PC-3 (cell line): ENCODE measurements at regions not wholly inside any gene's neighbourhood (a gene's known extent, or its start where the extent isn't known, plus 50 kb on each side); places are given as distances from the start of the nearest gene placed in this dataset.

Experiments used
- ATAC-seq: fragments of 200-7000 bp; cut with Tn5 transposase; 2 replicates; pipeline ENCODE4 v1.9.1; 2020; ENCODE audit warnings: mild to moderate bottlenecking, moderate library complexity
- BruUV-seq: library from RNA; stranded (reverse); fragments of 400-500 nt; replicated peaks from 2 replicates; lab custom pipeline; 2021; lab: Mats Ljungman, UMichigan
- CTCF ChIA-PET: fragments of 300-600 bp; sonication (Branson Sonifier 250); formaldehyde crosslinking; loops from one replicate; lab custom pipeline; 2022; ENCODE audit warnings: antibody characterized with exemption; lab: Charles Lee
- POLR2A ChIA-PET: fragments of 300-600 bp; sonication (Branson Sonifier 250); formaldehyde crosslinking; loops from one replicate; lab custom pipeline; 2022; ENCODE audit warnings: antibody characterized with exemption; ENCODE audit not compliant: unreplicated experiment; lab: Charles Lee
- DNase-seq: peaks from one replicate; pipeline ENCODE4 v3.0.0-alpha.2; 2015
- H2AFZ ChIP-seq: fragments of 300-600 bp; sonication (generic); 2 replicates; pipeline ENCODE4 v1.6.0; 2016; ENCODE audit warnings: antibody characterized with exemption, low read length
- H3F3A ChIP-seq: fragments of 300-600 bp; sonication (generic); one replicate; pipeline ENCODE4 v1.6.0; 2017; ENCODE audit warnings: antibody characterized with exemption, low read length, control low read depth, mild to moderate bottlenecking; ENCODE audit not compliant: unreplicated experiment
- H3K27ac ChIP-seq: fragments of 300-600 bp; sonication (generic); 2 replicates; pipeline ENCODE4 v1.5.1; 2016; ENCODE audit warnings: mild to moderate bottlenecking, low read length
- H3K27me3 ChIP-seq: fragments of 300-600 bp; sonication (generic); 2 replicates; pipeline ENCODE4 v1.6.1; 2016; ENCODE audit warnings: low read length, mixed read lengths
- H3K36me3 ChIP-seq: fragments of 300-600 bp; sonication (generic); 2 replicates; pipeline ENCODE4 v1.6.1; 2016; ENCODE audit warnings: low read depth, mixed run types, low read length, mixed read lengths
- H3K4me1 ChIP-seq: fragments of 300-600 bp; sonication (generic); 2 replicates; pipeline ENCODE4 v1.5.1; 2016; ENCODE audit warnings: low read length; ENCODE audit not compliant: insufficient read depth
- H3K4me2 ChIP-seq: fragments of 300-600 bp; sonication (generic); 2 replicates; pipeline ENCODE4 v1.6.0; 2016; ENCODE audit warnings: low read length
- H3K4me3 ChIP-seq: fragments of 300-600 bp; sonication (generic); 2 replicates; pipeline ENCODE4 v1.5.1; 2016; ENCODE audit warnings: mild to moderate bottlenecking, low read length, mixed read lengths
- H3K79me2 ChIP-seq: fragments of 300-600 bp; sonication (generic); 2 replicates; pipeline ENCODE4 v1.6.1; 2017; ENCODE audit warnings: low read length, mixed read lengths
- H3K9ac ChIP-seq: fragments of 300-600 bp; sonication (generic); 2 replicates; pipeline ENCODE4 v1.6.0; 2016; ENCODE audit warnings: mild to moderate bottlenecking, low read length
- H3K9me2 ChIP-seq: fragments of 300-600 bp; sonication (generic); replicated peaks from 2 replicates; pipeline ENCODE4 v1.6.1; 2016; ENCODE audit warnings: mixed run types, low read length, mixed read lengths
- H3K9me3 ChIP-seq: fragments of 300-600 bp; sonication (generic); 2 replicates; pipeline ENCODE4 v1.6.1; 2016; ENCODE audit warnings: low read length, mixed read lengths
- H4K20me1 ChIP-seq: fragments of 300-600 bp; sonication (generic); 2 replicates; pipeline ENCODE4 v1.6.1; 2016; ENCODE audit warnings: low read length, mixed read lengths
- CTCF ChIP-seq: fragments of 300-600 bp; sonication (generic); conservative IDR thresholded peaks from 2 replicates; pipeline ENCODE4 v1.5.1; 2017; ENCODE audit warnings: antibody characterized with exemption, low read depth, mild to moderate bottlenecking, low read length
- EZH2 ChIP-seq: fragments of 300-600 bp; sonication (generic); IDR thresholded peaks from one replicate; pipeline ENCODE4 v1.6.1; 2017; ENCODE audit warnings: antibody characterized with exemption, mild to moderate bottlenecking, low read length; ENCODE audit not compliant: unreplicated experiment
- EZH2phosphoT487 ChIP-seq: fragments of 300-600 bp; sonication (generic); IDR thresholded peaks from 2 replicates; pipeline ENCODE4 v1.6.1; 2018; ENCODE audit warnings: mild to moderate bottlenecking, antibody characterized with exemption, low read length, borderline replicate concordance
- intact Hi-C: fragments of 100-400 bp; cut with micrococcal nuclease; formaldehyde crosslinking; loops from 2 replicates; pipeline ENCODE4 v1.9.0; 2023

- H3K4me3 ChIP-seq, result no peak overlapping the region
- no peaks in the 10 kb centered on the region for H3K9me3 ChIP-seq
- no peak for DNase-seq
- H3K27ac ChIP-seq, result no peak overlapping the region
- TF ChIP-seq CTCF (no peak), EZH2 (no peak), EZH2phosphoT487 (no peak)
- no peaks in the 10 kb centered on the region for H4K20me1 ChIP-seq
- no peaks in the 10 kb centered on the region for H3K4me1 ChIP-seq
- H3K79me2 ChIP-seq, result no peaks in the 10 kb centered on the region
- H3K4me2 ChIP-seq, result no peak overlapping the region
- H3K36me3 ChIP-seq, result no peaks in the 10 kb centered on the region
- H3K9ac ChIP-seq, result no peak overlapping the region
- ATAC-seq, result no peak
- no TSS peak for BruUV-seq
- no peaks in the 10 kb centered on the region for H3K27me3 ChIP-seq
- H2AFZ ChIP-seq, result no peak overlapping the region
- intact Hi-C loops, result no loop called here
- CTCF ChIA-PET, result no interaction called here
- no peaks in the 10 kb centered on the region for H3K9me2 ChIP-seq
- no peaks in the 10 kb centered on the region for H3F3A ChIP-seq
- POLR2A ChIA-PET, result interaction anchor here (0.7 kb wide), 1 partner anchor 186 kb away, joined by 4 read pairs; no protein-coding TSS in a partner anchor
These were observed 440.7 kb downstream of the DMAC1 start for GRCh38 chr9:7358876-7359275.

GRCh38 chr9:7354704-7355103, 444.9 kb downstream of the DMAC1 start:
- Histone ChIP-seq H3K4me1 (no peaks in the 10 kb centered on the region), H3K4me2 (no peak overlapping the region), H3K9ac (no peak overlapping the region), H3K27me3 (no peaks in the 10 kb centered on the region), H3K27ac (no peak overlapping the region), H4K20me1 (no peaks in the 10 kb centered on the region), H3F3A (no peaks in the 10 kb centered on the region), H3K79me2 (no peaks in the 10 kb centered on the region), H3K36me3 (no peaks in the 10 kb centered on the region), H3K9me3 (no peaks in the 10 kb centered on the region), H3K9me2 (no peaks in the 10 kb centered on the region), H2AFZ (no peak overlapping the region), H3K4me3 (no peak overlapping the region)
- intact Hi-C loops, result no loop called here
- no TSS peak for BruUV-seq
- DNase-seq, result no peak
- ATAC-seq, result no peak
- TF ChIP-seq EZH2, result no peak
- ChIA-PET POLR2A (no interaction called here), CTCF (no interaction called here)

GRCh38 chr9:7348692-7349091, 450.9 kb downstream of the DMAC1 start:
- Histone ChIP-seq H3K9me3 (no peaks in the 10 kb centered on the region), H4K20me1 (no peaks in the 10 kb centered on the region), H3K4me1 (no peaks in the 10 kb centered on the region), H3K9ac (no peak overlapping the region), H3K79me2 (no peaks in the 10 kb centered on the region), H3K36me3 (no peaks in the 10 kb centered on the region), H2AFZ (no peak overlapping the region), H3F3A (no peaks in the 10 kb centered on the region), H3K27ac (no peak overlapping the region), H3K4me3 (no peak overlapping the region), H3K9me2 (no peaks in the 10 kb centered on the region), H3K27me3 (no peaks in the 10 kb centered on the region), H3K4me2 (no peak overlapping the region)
- POLR2A ChIA-PET, result no interaction called here
- DNase-seq (no peak), ATAC-seq (no peak)
- no TSS peak for BruUV-seq
- TF ChIP-seq CTCF (no peak), EZH2 (no peak), EZH2phosphoT487 (no peak)
- intact Hi-C loops, result no loop called here
- CTCF ChIA-PET, result no interaction called here
